H1 (cell line): ENCODE measurements at regions not wholly inside any gene's neighbourhood (a gene's known extent, or its start where the extent isn't known, plus 50 kb on each side); places are given as distances from the start of the nearest gene placed in this dataset.

Experiments
- RFX5 ChIP-seq: IDR thresholded peaks from 2 replicates; pipeline ENCODE4 v1.6.1; 2011; ENCODE audit warnings: low read depth, low read length, improper control_type of control experiment, borderline replicate concordance
- TF ChIP-seq, protein P1 (sequence below): IDR thresholded peaks from 2 replicates; pipeline ENCODE4 v1.6.1; 2012; ENCODE audit warnings: low read length, inconsistent platforms

DNA sequence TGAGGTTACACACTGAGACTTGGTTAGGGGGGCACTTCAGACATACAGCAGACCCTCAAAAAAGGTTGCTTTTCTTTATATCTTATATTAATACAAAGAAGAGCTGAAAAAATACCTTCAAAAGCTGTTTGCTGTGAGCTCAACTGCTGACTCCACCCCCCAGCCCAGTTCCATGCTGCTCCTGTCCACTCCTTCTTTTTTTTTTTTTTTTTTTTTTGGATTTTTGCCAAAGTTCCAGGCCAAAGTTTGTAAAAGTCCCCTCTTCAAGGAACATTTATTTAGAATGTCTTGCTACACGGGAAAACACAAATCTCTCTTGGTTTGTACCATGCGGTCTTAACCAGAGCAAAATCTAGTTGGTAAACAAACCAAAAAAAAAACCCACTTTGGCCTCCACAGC lies 85.3 kb upstream of the AKAP12 start (continued):
- TF ChIP-seq RFX5, result no peak
- TF ChIP-seq, protein P1, sequence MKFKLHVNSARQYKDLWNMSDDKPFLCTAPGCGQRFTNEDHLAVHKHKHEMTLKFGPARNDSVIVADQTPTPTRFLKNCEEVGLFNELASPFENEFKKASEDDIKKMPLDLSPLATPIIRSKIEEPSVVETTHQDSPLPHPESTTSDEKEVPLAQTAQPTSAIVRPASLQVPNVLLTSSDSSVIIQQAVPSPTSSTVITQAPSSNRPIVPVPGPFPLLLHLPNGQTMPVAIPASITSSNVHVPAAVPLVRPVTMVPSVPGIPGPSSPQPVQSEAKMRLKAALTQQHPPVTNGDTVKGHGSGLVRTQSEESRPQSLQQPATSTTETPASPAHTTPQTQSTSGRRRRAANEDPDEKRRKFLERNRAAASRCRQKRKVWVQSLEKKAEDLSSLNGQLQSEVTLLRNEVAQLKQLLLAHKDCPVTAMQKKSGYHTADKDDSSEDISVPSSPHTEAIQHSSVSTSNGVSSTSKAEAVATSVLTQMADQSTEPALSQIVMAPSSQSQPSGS, result no peak
